ENCODE measurements at regions not wholly inside any gene's neighbourhood (a gene's known extent, or its start where the extent isn't known, plus 50 kb on each side); places are given as distances from the start of the nearest gene placed in this dataset.

- TF ChIP-seq POLR2A (IDR thresholded peaks at IDR 0.05) (no peak), CTCF (IDR thresholded peaks at IDR 0.05) (no peak)
Measured at GRCh38 chr2:167776359-167776758, 471.0 kb downstream of the STK39 start.
